ENCODE measurements at regions not wholly inside any gene's neighbourhood (a gene's known extent, or its start where the extent isn't known, plus 50 kb on each side); places are given as distances from the start of the nearest gene placed in this dataset.

DNA sequence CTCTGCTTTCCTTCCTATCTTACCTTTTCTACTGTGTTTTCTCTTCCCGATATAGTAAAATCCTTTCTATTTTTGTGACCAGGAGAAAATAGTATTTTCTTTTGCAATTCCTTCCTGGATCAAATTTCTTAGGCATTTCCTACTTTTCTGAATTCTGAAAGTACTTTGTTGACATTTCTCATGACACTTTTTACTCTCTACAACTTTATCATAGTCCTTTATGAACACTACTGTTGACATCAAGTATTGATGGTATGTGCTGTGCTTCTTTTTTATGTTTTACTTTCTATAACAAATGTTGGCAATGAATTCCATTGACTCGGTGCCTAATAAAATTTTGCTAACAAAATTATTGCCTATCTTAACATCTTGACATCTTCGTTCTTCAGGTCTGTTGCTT lies 217.7 kb upstream of the TCF4 start:
- no peak for DNase-seq (ENCODE audit: low spot score)
- no peak for TF ChIP-seq CTCF (IDR thresholded peaks at IDR 0.05; ENCODE audit: extremely low read depth, missing control alignments)

DNA sequence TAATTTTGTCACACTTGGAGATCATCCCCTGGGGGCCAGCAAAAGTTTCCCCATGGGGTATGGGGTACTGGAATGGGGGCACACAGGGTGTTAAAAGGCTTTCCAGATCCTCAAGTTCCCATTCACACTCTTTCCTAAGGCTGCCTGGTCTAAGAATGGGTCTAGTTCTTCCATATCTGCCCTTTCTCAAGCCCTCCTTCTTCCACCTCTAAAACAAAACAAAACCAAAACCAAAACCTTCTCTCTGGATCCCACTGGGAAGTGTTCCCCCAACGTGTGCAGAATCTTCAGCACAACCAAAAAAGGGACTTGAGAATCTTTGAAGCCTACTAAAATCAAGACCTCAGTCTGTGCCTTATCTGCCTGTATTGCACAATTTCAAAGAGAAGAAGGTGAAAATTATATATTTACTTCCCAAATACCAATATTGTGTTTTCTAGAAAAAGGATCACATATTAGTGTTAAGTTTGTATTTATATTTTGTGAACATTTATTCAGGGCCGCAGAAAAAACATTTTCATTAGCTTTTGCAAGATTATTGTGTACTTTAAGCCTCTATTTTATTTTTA lies 207.2 kb upstream of the TCF4 start:
- DNase-seq (ENCODE audit: low spot score): no peak
- no peak for TF ChIP-seq CTCF (IDR thresholded peaks at IDR 0.05; ENCODE audit: extremely low read depth, missing control alignments)

GRCh38 chr18:55794288-55795052 lies 206.5 kb upstream of the TCF4 start:
- no peak for DNase-seq (ENCODE audit: low spot score)

DNA sequence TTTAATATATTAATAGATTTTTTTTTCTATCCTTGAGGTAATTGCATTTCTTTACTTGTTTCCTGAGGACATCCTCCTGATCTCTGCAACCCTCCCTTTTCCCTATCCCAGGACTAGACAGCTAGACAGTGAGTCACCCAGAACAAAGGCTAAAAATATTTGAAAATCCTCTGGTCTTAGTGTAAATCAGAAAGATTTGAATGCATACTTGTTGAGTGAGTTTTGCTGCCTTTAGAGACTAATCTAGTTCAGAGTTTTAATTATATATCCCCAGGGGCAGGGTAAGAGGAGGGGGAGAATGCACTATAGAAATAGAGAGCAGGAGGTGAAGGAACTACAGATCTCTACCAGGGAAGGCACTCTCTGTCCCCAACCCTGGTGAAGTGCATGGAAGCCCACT lies 202.3 kb upstream of the TCF4 start:
- no peak for DNase-seq (ENCODE audit: low spot score)
- no peak for TF ChIP-seq CTCF (IDR thresholded peaks at IDR 0.05; ENCODE audit: extremely low read depth, missing control alignments)

More at GRCh38 chr18:55794288-55795052, 206.5 kb upstream of the TCF4 start:
- no peak for TF ChIP-seq CTCF (IDR thresholded peaks at IDR 0.05; ENCODE audit: extremely low read depth, missing control alignments)

- DNase-seq (ENCODE audit: low spot score): no peak
- no peak for TF ChIP-seq CTCF (IDR thresholded peaks at IDR 0.05; ENCODE audit: extremely low read depth, missing control alignments)
Measured at GRCh38 chr18:55787536-55788073, 199.6 kb upstream of the TCF4 start.

GRCh38 chr18:55786651-55787272 lies 198.8 kb upstream of the TCF4 start:
- no peak for DNase-seq (ENCODE audit: low spot score)
- TF ChIP-seq CTCF (IDR thresholded peaks at IDR 0.05; ENCODE audit: extremely low read depth, missing control alignments): no peak

DNA sequence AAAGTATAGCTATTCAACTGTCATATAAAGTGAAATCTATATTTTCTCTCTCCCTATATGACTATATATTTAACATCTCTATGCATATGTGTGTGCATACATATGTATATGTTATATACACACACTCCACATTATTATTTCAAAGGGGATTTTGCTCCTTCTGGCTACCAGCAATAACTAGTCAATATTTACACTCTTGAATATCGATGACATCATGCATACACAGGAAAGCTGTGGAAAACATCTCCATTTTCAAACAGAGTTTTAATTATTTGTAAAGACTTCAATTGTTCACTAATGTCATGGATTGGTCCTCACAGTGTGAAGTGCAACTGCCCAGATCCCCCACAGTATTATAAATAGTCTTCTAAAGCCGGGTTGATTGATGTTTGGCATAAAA lies 195.9 kb upstream of the TCF4 start:
- TF ChIP-seq CTCF (IDR thresholded peaks at IDR 0.05; ENCODE audit: extremely low read depth, missing control alignments): no peak
- DNase-seq (ENCODE audit: low spot score): no peak
